WTC11 (cell line): ENCODE measurements at regions not wholly inside any gene's neighbourhood (a gene's known extent, or its start where the extent isn't known, plus 50 kb on each side); places are given as distances from the start of the nearest gene placed in this dataset.

Experiments used
- ATAC-seq: fragments of 200-7000 bp; cut with Tn5 transposase; 2 replicates; pipeline ENCODE4 v1.10.0; 2021; ENCODE audit warnings: mild to moderate bottlenecking, moderate library complexity
- CTCF ChIA-PET: fragments of 300-600 bp; sonication (Branson Sonifier 250); formaldehyde crosslinking; loops from one replicate; lab custom pipeline; 2021; ENCODE audit warnings: antibody characterized with exemption; lab: Charles Lee
- POLR2A ChIA-PET: fragments of 350-600 bp; sonication (Branson Sonifier 250); formaldehyde crosslinking; loops from one replicate; lab custom pipeline; 2021; ENCODE audit warnings: antibody characterized with exemption; lab: Charles Lee
- DNase-seq: peaks from one replicate; pipeline ENCODE4 v3.0.0; 2021; ENCODE audit warnings: low spot score
- H3K27ac Mint-ChIP-seq: 2 replicates; pipeline ENCODE4 v1.8.0; 2021; ENCODE audit warnings: mixed read lengths
- H3K27me3 Mint-ChIP-seq: 2 replicates; pipeline ENCODE4 v1.8.0; 2021; ENCODE audit warnings: low read depth, mild to moderate bottlenecking, moderate library complexity, mixed read lengths
- H3K36me3 Mint-ChIP-seq: 2 replicates; pipeline ENCODE4 v1.8.0; 2021; ENCODE audit warnings: mixed read lengths
- H3K4me1 Mint-ChIP-seq: 2 replicates; pipeline ENCODE4 v1.8.0; 2022; ENCODE audit warnings: mixed read lengths
- H3K4me3 Mint-ChIP-seq: 2 replicates; pipeline ENCODE4 v1.8.0; 2021; ENCODE audit warnings: mild to moderate bottlenecking, moderate library complexity, mixed read lengths
- H3K9me3 Mint-ChIP-seq: 2 replicates; pipeline ENCODE4 v1.8.0; 2021; ENCODE audit warnings: mixed read lengths
- ATF6 ChIP-seq: sonication (generic); formaldehyde crosslinking; IDR thresholded peaks from 2 replicates; pipeline ENCODE4 v1.8.1; 2023; ENCODE audit warnings: mild to moderate bottlenecking, missing genetic modification reagents
- CDX4 ChIP-seq: fragments of 250-450 bp; sonication (Bioruptor Pico); IDR thresholded peaks from 2 replicates; pipeline ENCODE4 v1.9.0; 2021; ENCODE audit warnings: moderate library complexity, mild to moderate bottlenecking, inconsistent platforms, borderline replicate concordance
- CREB1 ChIP-seq: sonication (generic); formaldehyde crosslinking; IDR thresholded peaks from 2 replicates; pipeline ENCODE4 v1.8.0; 2023; ENCODE audit warnings: mild to moderate bottlenecking, missing genetic modification reagents
- CTCF ChIP-seq: fragments of 200-600 bp; IDR thresholded peaks from 2 replicates; pipeline ENCODE4 v1.8.0; 2022; ENCODE audit warnings: antibody characterized with exemption
- FOXK1 ChIP-seq: sonication (generic); formaldehyde crosslinking; IDR thresholded peaks from 2 replicates; pipeline ENCODE4 v1.8.0; 2022; ENCODE audit warnings: mild to moderate bottlenecking, moderate library complexity, missing genetic modification reagents
- IRF1 ChIP-seq: sonication (generic); formaldehyde crosslinking; IDR thresholded peaks from 2 replicates; pipeline ENCODE4 v1.8.0; 2023; ENCODE audit warnings: missing genetic modification reagents
- IRF2 ChIP-seq: sonication (generic); formaldehyde crosslinking; IDR thresholded peaks from 2 replicates; pipeline ENCODE4 v1.8.0; 2022; ENCODE audit warnings: low read depth, missing genetic modification reagents, borderline replicate concordance
- SMAD4 ChIP-seq: sonication (generic); formaldehyde crosslinking; IDR thresholded peaks from 2 replicates; pipeline ENCODE4 v1.8.0; 2022; ENCODE audit warnings: mild to moderate bottlenecking, missing genetic modification reagents
- ZBTB43 ChIP-seq: sonication (generic); formaldehyde crosslinking; IDR thresholded peaks from 2 replicates; pipeline ENCODE4 v1.8.1; 2023; ENCODE audit warnings: mild to moderate bottlenecking, missing genetic modification reagents
- ZNF219 ChIP-seq: sonication (generic); formaldehyde crosslinking; IDR thresholded peaks from 2 replicates; pipeline ENCODE4 v1.8.0; 2023; ENCODE audit warnings: missing genetic modification reagents, mild to moderate bottlenecking, borderline replicate concordance
- ZNF317 ChIP-seq: sonication (generic); formaldehyde crosslinking; IDR thresholded peaks from 2 replicates; pipeline ENCODE4 v1.8.1; 2023; ENCODE audit warnings: low read depth, mild to moderate bottlenecking, moderate library complexity, missing genetic modification reagents, borderline replicate concordance
- ZNF425 ChIP-seq: fragments of 250-450 bp; sonication (Bioruptor Pico); conservative IDR thresholded peaks from 2 replicates; pipeline ENCODE4 v1.9.0; 2021; ENCODE audit warnings: mild to moderate bottlenecking
- TF ChIP-seq, protein P1 (sequence below): sonication (generic); formaldehyde crosslinking; IDR thresholded peaks from 2 replicates; pipeline ENCODE4 v1.8.1; 2023; ENCODE audit warnings: mild to moderate bottlenecking, missing genetic modification reagents, moderate library complexity
- TF ChIP-seq, protein P2 (sequence below): sonication (generic); formaldehyde crosslinking; IDR thresholded peaks from 2 replicates; pipeline ENCODE4 v1.8.0; 2022; ENCODE audit warnings: mild to moderate bottlenecking, missing genetic modification reagents
- TF ChIP-seq, protein P3 (sequence below): sonication (generic); formaldehyde crosslinking; IDR thresholded peaks from 2 replicates; pipeline ENCODE4 v1.8.0; 2022; ENCODE audit warnings: mild to moderate bottlenecking, missing genetic modification reagents

DNA sequence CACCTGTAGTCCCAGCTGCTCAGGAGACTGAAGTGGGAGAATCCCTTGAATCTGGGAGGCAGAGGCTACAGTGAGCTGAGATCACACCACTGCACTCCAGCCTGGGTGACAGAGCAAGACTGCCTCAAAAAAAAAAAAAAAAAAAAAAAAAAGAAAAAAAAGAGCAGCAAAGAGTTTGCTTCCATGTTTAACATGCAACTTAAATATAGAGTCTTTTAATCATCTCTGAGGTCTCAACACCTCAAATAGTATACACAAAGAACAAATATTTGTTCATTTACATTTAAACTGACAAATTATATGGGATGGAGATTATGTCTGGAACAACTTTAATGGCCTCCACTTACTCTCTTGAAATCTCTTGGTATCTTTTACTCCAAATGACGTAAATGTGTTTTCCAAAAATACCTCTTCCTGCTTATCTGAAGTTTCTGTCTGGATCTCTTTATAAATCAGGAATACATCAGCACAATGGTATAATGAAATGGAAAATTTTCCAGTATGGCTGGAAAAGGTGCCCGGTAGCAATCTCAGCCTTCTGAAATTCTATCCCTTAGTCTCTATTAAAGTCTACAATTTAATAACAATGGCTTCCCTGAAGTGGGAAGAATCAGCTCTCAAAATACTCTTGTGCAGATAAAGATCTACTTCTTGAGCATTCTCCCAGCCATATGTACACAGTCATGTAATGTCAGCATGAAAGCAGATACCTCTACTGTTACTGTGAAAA is 258.5 kb downstream of the OMA1 start:
- ChIA-PET CTCF (no interaction called here), POLR2A (no interaction called here)
- H3K36me3 Mint-ChIP-seq, result no peaks in the 10 kb centered on the region
- no peaks in the 10 kb centered on the region; the same call in none of the 2 replicates for H3K27me3 Mint-ChIP-seq
- no peak overlapping the region for H3K4me3 Mint-ChIP-seq
- peaks cover 4% of the 10 kb centered on the region for H3K4me1 Mint-ChIP-seq
- H3K9me3 Mint-ChIP-seq, result peaks cover 6% of the 10 kb centered on the region; the same call in 1 of the 2 replicates
- ATAC-seq (no peak), DNase-seq (no peak)
- H3K27ac Mint-ChIP-seq, result no peak overlapping the region
- TF ChIP-seq ATF6 (CRISPR knock-in tag) (no peak), ZNF425 (CRISPR knock-in tag) (no peak)

- DNase-seq (no peak), ATAC-seq (no peak)
- Mint-ChIP-seq H3K36me3 (no peaks in the 10 kb centered on the region), H3K4me1 (peaks cover 9% of the 10 kb centered on the region), H3K9me3 (peaks cover 6% of the 10 kb centered on the region; the same call in 1 of the 2 replicates), H3K4me3 (no peak overlapping the region), H3K27me3 (no peaks in the 10 kb centered on the region; the same call in 1 of the 2 replicates), H3K27ac (no peak overlapping the region)
- ChIA-PET POLR2A (no interaction called here), CTCF (no interaction called here)
- no peak for TF ChIP-seq IRF1 (CRISPR knock-in tag)
- TF ChIP-seq, protein P1, sequence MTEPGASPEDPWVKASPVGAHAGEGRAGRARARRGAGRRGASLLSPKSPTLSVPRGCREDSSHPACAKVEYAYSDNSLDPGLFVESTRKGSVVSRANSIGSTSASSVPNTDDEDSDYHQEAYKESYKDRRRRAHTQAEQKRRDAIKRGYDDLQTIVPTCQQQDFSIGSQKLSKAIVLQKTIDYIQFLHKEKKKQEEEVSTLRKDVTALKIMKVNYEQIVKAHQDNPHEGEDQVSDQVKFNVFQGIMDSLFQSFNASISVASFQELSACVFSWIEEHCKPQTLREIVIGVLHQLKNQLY (CRISPR knock-in tag), result no peak
Measured at GRCh38 chr1:58284225-58284510, 262.4 kb downstream of the OMA1 start.

DNA sequence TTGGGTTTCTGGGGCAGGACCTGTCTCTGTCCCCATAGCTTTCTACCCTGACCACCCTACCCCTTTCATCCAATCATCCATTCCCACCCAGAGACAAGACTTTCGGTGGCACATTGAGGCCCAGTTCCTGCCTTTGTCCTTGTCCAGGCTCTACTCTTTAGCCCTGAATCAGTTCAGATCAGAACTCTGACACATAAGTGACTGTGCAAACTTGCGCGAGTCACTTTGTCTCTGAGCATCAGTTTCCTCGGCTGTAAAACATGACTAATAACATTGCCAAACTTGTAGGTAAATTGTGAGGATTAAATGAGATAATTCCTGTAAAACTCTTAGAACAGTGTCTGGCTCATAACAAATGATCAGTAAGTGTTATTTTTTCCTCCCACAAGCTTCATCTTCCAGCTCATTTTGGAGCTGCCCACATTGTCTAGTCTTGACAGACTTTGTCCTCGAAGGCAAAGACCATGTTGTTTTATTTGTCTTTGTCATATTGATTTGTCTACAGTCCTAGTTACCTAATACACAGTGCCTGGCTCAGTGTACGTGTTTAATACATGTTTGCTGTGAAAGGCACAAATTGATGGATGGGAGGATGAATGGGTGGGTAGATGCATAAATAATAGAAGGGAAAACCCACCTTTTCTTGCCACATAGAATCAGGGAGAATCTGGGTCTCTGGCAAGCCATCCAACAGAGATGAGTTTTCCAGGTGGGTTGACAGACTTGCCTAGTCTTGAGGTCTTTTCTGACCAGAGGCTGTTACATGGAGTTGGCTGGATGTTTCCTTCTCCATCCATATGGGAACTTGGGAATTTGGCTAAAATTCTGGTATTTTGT is 262.9 kb downstream of the OMA1 start:
- ChIA-PET CTCF (no interaction called here), POLR2A (no interaction called here)
- no peak for ATAC-seq
- H3K27ac Mint-ChIP-seq, result no peak overlapping the region
- DNase-seq, result no peak
- no peaks in the 10 kb centered on the region; the same call in 1 of the 2 replicates for H3K27me3 Mint-ChIP-seq
- H3K36me3 Mint-ChIP-seq, result no peaks in the 10 kb centered on the region
- no peak overlapping the region for H3K4me3 Mint-ChIP-seq
- peaks cover 6% of the 10 kb centered on the region; the same call in 1 of the 2 replicates for H3K9me3 Mint-ChIP-seq
- peaks cover 9% of the 10 kb centered on the region for H3K4me1 Mint-ChIP-seq
- TF ChIP-seq ZNF219 (CRISPR knock-in tag), result no peak
- no peak for TF ChIP-seq CTCF
- TF ChIP-seq FOXK1 (CRISPR knock-in tag), result no peak
- no peak for TF ChIP-seq ZNF317 (CRISPR knock-in tag)
- TF ChIP-seq, protein P2, sequence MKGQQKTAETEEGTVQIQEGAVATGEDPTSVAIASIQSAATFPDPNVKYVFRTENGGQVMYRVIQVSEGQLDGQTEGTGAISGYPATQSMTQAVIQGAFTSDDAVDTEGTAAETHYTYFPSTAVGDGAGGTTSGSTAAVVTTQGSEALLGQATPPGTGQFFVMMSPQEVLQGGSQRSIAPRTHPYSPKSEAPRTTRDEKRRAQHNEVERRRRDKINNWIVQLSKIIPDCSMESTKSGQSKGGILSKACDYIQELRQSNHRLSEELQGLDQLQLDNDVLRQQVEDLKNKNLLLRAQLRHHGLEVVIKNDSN (CRISPR knock-in tag), result no peak
- no peak for TF ChIP-seq ZBTB43
- TF ChIP-seq SMAD4 (CRISPR knock-in tag), result no peak
- TF ChIP-seq CDX4 (CRISPR knock-in tag), result no peak
- TF ChIP-seq, protein P3, sequence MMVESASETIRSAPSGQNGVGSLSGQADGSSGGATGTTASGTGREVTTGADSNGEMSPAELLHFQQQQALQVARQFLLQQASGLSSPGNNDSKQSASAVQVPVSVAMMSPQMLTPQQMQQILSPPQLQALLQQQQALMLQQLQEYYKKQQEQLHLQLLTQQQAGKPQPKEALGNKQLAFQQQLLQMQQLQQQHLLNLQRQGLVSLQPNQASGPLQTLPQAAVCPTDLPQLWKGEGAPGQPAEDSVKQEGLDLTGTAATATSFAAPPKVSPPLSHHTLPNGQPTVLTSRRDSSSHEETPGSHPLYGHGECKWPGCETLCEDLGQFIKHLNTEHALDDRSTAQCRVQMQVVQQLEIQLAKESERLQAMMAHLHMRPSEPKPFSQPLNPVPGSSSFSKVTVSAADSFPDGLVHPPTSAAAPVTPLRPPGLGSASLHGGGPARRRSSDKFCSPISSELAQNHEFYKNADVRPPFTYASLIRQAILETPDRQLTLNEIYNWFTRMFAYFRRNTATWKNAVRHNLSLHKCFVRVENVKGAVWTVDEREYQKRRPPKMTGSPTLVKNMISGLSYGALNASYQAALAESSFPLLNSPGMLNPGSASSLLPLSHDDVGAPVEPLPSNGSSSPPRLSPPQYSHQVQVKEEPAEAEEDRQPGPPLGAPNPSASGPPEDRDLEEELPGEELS (CRISPR knock-in tag), result no peak
- TF ChIP-seq IRF2 (CRISPR knock-in tag), result no peak
- TF ChIP-seq CREB1 (CRISPR knock-in tag), result no peak
